HL-60 (cell line): ENCODE measurements at regions not wholly inside any gene's neighbourhood (a gene's known extent, or its start where the extent isn't known, plus 50 kb on each side); places are given as distances from the start of the nearest gene placed in this dataset.
"Not testable (repeated sequence)": the region's sequence is repeated elsewhere in the genome, so short reads cannot be mapped to it uniquely, and the experiment has no call there.

Experiments
- DNase-seq, 2 experiments: peaks; one replicate each; pipeline ENCODE4 v3.0.0-alpha.2; 2010 to 2020; ENCODE audit warnings: low read depth in 1 of 2, low spot score in 1 of 2
- H3K27ac ChIP-seq: fragments of 250-450 bp; sonication (Bioruptor Pico); replicated peaks from 2 replicates; pipeline ENCODE4 v1.5.1; 2020; ENCODE audit warnings: mild to moderate bottlenecking, moderate library complexity
- H3K27me3 ChIP-seq: fragments of 250-450 bp; sonication (Bioruptor Pico); 2 replicates; pipeline ENCODE4 v1.5.1; 2021; ENCODE audit warnings: mild to moderate bottlenecking, moderate library complexity; ENCODE audit not compliant: insufficient read depth, poor library complexity, severe bottlenecking
- H3K4me3 ChIP-seq: replicated peaks from 2 replicates; pipeline ENCODE4 v1.5.1; 2011; ENCODE audit warnings: mild to moderate bottlenecking, control low read depth, low read length; ENCODE audit not compliant: insufficient read depth
- GABPA ChIP-seq: IDR thresholded peaks from 2 replicates; pipeline ENCODE4 v1.6.1; 2012; ENCODE audit warnings: low read depth
- POLR2AphosphoS5 ChIP-seq: IDR thresholded peaks from 2 replicates; pipeline ENCODE4 v1.6.1; 2012; ENCODE audit warnings: low read depth
- SPI1 ChIP-seq: IDR thresholded peaks from 2 replicates; pipeline ENCODE4 v1.6.1; 2012; ENCODE audit warnings: low read depth, mild to moderate bottlenecking, borderline replicate concordance
- TF ChIP-seq, protein P1 (sequence below): IDR thresholded peaks from 2 replicates; pipeline ENCODE4 v1.6.1; 2012; ENCODE audit warnings: low read depth; ENCODE audit not compliant: insufficient replicate concordance
- TF ChIP-seq, protein P2 (sequence below): IDR thresholded peaks from one replicate; pipeline ENCODE4 v1.5.1; 2011; ENCODE audit warnings: low read length, control low read depth, inconsistent platforms; ENCODE audit not compliant: insufficient read depth

DNA sequence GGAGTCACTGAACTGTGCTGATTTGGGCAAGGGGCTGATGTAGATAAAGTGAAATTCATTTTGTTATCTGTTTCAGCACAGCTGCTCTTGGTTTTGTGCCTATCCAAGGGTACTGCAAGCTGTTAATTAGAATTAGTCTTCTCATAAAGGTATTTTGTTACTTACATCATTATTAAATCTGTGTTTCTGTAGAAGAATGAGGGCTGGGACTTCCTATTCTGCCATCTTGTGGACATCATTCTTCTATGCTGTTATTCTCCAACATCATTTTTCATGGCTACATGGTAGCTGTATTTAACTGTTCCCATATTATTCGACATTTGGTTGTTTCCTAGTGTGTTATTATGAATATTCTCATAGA is 76.2 kb upstream of the CCDC71L start:
- Histone ChIP-seq H3K27me3 (no peaks in the 10 kb centered on the region), H3K4me3 (no peak overlapping the region), H3K27ac (no peak overlapping the region)
- TF ChIP-seq POLR2AphosphoS5 = no peak
- TF ChIP-seq, protein P1, sequence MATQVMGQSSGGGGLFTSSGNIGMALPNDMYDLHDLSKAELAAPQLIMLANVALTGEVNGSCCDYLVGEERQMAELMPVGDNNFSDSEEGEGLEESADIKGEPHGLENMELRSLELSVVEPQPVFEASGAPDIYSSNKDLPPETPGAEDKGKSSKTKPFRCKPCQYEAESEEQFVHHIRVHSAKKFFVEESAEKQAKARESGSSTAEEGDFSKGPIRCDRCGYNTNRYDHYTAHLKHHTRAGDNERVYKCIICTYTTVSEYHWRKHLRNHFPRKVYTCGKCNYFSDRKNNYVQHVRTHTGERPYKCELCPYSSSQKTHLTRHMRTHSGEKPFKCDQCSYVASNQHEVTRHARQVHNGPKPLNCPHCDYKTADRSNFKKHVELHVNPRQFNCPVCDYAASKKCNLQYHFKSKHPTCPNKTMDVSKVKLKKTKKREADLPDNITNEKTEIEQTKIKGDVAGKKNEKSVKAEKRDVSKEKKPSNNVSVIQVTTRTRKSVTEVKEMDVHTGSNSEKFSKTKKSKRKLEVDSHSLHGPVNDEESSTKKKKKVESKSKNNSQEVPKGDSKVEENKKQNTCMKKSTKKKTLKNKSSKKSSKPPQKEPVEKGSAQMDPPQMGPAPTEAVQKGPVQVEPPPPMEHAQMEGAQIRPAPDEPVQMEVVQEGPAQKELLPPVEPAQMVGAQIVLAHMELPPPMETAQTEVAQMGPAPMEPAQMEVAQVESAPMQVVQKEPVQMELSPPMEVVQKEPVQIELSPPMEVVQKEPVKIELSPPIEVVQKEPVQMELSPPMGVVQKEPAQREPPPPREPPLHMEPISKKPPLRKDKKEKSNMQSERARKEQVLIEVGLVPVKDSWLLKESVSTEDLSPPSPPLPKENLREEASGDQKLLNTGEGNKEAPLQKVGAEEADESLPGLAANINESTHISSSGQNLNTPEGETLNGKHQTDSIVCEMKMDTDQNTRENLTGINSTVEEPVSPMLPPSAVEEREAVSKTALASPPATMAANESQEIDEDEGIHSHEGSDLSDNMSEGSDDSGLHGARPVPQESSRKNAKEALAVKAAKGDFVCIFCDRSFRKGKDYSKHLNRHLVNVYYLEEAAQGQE = no peak
- TF ChIP-seq, protein P2, sequence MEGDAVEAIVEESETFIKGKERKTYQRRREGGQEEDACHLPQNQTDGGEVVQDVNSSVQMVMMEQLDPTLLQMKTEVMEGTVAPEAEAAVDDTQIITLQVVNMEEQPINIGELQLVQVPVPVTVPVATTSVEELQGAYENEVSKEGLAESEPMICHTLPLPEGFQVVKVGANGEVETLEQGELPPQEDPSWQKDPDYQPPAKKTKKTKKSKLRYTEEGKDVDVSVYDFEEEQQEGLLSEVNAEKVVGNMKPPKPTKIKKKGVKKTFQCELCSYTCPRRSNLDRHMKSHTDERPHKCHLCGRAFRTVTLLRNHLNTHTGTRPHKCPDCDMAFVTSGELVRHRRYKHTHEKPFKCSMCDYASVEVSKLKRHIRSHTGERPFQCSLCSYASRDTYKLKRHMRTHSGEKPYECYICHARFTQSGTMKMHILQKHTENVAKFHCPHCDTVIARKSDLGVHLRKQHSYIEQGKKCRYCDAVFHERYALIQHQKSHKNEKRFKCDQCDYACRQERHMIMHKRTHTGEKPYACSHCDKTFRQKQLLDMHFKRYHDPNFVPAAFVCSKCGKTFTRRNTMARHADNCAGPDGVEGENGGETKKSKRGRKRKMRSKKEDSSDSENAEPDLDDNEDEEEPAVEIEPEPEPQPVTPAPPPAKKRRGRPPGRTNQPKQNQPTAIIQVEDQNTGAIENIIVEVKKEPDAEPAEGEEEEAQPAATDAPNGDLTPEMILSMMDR = no peak
- no peak for TF ChIP-seq GABPA
- no peak for TF ChIP-seq SPI1
- DNase-seq = no peak

DNA sequence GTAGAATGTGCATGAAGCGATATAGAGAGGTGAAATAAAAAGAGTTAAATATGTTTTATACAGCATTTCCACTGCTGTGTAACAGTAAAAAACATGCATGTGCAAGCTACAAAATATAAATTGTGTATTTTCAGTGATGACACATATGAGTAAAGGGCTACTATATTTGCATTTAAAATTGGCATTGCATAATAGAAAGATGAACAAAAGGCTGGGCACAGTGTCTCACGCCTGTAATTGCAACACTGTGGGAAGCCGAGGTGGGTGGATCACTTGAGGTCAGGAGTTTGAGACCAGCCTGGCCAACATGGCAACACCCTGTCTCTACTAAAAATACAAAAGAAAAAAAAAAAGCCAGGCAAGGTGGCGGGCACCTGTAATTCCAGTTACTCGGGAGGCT is 79.8 kb upstream of the CCDC71L start:
- no peaks in the 10 kb centered on the region for H3K27me3 ChIP-seq
- DNase-seq = no peak
- no peak overlapping the region for H3K4me3 ChIP-seq
- H3K27ac ChIP-seq = no peak overlapping the region
- no peak for TF ChIP-seq SPI1
- no peak for TF ChIP-seq GABPA
- no peak for TF ChIP-seq POLR2AphosphoS5
- TF ChIP-seq, protein P1 = no peak
- TF ChIP-seq, protein P2 = no peak

DNA sequence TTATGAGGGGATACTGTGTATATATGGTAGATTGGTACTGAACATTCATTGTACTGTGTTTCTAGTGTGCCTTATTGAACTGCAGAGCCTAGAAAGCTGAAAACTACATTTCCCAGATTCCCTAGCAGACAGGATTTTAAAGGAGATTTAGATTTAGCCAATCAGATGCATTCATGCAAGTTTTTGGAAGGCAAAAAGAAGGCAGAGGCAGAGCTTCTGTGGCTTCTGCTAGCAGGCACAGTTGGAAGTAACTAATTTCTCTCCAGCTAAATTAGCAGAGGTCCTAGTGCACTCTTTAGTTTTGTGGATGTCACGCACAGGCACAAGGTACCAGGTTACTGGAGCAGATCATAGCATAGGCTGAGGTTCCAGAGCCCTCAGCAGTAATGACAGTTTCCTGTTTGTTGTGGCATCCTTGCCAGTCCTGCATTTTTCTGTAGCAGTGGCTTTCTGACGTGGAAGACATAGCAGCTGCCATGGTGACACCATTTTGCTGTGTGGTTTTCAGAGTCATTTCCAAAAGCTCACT is 83.7 kb upstream of the CCDC71L start:
- Histone ChIP-seq H3K4me3 (no peak overlapping the region), H3K27ac (no peak overlapping the region), H3K27me3 (no peaks in the 10 kb centered on the region)
- no peak for TF ChIP-seq GABPA
- TF ChIP-seq, protein P1 = no peak
- no peak for TF ChIP-seq POLR2AphosphoS5
- TF ChIP-seq, protein P2 = no peak
- no peak for TF ChIP-seq SPI1
- no peak for DNase-seq

DNA sequence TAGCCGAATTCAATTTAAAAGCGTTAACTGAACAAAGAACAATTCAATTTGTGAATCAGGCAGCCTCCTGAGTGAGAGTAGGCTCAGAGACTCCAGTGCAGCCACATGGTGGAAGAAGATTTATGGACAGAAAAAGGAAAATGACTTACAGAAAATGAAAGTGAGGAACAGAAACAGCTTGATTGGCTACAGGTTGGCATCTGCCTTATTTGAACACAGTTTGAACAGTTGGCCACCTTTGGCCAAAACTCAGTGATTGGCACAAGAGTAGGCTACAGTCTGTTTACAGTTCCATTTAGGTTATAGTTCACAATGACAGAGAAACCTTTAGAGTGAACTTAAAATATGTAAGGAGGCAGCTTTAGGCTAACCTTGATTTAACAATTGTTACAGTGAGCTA is 86.3 kb upstream of the CCDC71L start:
- H3K27me3 ChIP-seq, DNase-seq, H3K4me3 ChIP-seq, H3K27ac ChIP-seq: not testable (repeated sequence)
